Stimulated activated CD4-positive, alpha-beta T cell treated with anti-CD3 and anti-CD28 coated beads, Interleukin-4, amount 100 ng/mL, for 1 hour (primary cell): ENCODE measurements at regions not wholly inside any gene's neighbourhood (a gene's known extent, or its start where the extent isn't known, plus 50 kb on each side); places are given as distances from the start of the nearest gene placed in this dataset.

Experiments used
- DNase-seq: peaks from one replicate; pipeline ENCODE4 v3.0.0-alpha.2; 2020

DNA sequence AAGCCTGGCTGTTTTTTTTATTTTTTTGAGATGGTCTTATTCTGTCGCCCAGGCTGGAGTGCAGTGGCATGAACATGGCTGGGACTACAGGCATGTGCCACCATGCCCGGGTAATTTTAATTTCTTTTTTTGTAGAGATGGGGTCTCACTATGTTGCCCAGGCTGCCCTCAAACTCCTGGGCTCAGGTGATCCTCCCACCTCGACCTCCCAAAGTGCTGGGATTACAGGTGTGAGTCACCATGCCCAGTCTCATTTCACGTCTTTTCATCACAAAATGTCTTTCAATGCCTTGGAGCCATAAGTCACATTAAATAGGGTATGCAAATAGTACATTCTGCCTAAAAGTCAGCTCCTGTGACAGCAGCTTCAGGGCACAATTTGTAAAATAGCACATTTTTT is 52.8 kb downstream of the SOX2 start:
- DNase-seq, result no peak

DNA sequence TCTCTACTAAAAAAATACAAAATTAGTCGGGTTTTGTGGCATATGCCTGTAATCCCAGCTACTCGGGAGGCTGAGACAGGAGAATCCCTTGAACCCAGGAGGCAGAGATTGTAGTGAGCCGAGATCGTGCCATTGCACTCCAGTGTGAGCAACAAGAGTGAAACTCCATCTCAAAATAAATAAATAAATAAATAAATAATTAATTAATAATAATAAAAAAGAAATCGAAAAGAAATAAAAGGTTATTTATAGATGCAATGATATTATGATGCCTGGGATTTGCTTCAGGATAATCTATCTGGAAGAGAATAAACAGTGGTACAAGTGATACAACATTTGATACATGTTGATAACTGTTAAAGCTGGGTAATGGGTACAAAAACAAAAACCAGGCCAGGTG is 58.6 kb downstream of the SOX2 start:
- no peak for DNase-seq

DNA sequence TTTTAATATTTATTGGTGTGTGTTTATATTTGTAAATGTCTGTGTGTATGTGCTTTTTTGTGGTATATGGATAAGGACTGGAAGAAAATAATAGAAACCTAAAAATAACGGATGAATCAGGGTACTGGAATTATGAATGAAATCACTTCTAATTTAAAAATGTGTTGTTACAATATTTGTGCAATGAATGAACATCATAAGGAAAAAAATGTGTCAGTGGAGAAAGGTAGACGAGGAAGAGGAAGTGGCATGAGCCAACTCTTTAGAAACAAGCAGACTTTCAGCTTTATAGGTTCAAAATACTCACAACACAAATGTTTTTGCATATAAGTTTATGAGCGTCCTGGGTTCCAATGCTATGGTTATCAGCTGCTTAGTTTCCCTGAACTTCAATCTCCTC is 59.4 kb downstream of the SOX2 start:
- DNase-seq, result no peak

DNA sequence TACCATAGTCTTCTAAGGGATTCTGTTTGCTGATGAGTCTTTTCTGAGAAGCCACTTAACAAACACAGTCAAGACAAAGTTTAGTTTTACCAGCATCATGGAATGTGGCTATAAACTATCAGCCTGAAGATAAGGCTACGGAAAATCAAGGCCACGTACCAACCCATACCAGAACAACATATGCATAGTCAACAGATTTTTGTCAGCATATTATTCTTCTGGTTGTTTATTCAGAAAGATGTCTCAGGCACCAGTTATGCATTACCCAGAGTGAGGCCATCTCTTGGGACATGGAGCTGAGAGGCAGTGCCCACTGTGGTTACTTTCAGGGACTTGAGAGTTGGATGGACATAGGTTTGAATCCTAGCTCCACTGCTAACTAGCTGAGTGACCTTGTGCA is 60.4 kb downstream of the SOX2 start:
- DNase-seq, result no peak

DNA sequence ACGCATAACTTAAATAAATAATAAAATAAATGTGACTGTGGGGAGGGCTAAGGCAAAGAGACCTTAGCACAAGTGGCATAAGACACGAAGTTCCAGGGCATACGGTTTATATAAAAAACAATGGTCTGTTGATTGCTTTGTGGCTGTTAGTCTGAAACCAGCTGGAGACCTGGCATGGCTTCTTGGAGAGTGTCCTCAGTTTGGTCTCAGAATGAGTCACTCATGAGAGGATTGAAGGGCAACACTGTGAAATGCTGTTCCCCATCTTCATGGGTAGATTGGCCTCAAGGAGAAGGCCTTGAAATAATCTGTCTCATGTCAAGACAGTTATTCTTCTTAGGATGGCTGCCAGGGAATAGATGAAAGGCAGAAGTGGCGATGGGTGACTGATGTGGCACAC is 62.2 kb downstream of the SOX2 start:
- no peak for DNase-seq

DNA sequence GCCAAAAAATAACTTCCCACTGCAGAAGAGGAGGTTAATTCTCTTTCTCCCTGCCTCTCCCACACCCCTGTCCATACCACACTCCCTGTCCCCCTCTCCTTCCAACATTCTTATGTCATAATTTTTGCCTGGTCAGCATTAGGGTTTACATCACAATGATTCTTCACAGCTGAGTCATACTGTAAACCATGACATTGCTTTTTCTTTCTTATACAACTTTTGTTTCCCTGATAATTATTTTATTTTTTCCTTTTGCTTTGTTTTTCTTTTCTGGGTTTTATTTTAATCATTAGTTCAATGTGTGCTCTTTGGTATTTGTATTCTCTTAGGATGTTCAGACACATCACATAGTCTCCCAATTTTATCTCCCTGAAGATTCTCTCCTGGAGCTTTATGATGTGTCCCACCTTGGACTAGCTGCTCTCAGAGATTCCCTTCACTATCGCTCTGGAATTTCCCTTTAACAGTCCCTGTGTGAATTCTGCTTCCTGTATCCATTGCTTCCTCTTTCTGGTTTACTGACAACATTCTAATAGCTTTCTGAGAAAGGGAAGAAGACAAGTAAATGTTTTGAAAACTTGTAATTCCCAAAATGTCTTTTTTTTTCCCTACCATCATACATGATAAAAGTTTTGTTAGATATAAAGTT is 70.7 kb downstream of the SOX2 start:
- no peak for DNase-seq

DNA sequence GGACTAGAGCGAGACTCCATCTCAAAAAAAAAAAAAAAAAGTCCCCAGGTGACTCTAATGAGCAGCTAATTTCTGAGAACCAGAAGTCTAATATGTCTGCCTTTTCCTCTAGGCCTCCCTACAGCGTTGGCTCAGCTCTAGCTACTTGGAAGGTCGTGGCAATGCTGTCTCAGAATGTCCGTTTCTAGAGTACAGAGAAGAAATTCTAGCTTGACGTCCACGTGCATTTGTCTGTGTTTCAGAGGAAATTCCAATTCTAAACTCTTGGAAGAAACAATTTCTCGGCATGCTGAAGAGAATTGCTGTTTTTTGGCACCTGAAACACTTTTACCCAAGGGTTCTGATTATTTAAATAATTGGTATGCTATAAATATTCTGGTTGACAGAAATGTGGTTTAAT is 78.8 kb downstream of the SOX2 start:
- no peak for DNase-seq

DNA sequence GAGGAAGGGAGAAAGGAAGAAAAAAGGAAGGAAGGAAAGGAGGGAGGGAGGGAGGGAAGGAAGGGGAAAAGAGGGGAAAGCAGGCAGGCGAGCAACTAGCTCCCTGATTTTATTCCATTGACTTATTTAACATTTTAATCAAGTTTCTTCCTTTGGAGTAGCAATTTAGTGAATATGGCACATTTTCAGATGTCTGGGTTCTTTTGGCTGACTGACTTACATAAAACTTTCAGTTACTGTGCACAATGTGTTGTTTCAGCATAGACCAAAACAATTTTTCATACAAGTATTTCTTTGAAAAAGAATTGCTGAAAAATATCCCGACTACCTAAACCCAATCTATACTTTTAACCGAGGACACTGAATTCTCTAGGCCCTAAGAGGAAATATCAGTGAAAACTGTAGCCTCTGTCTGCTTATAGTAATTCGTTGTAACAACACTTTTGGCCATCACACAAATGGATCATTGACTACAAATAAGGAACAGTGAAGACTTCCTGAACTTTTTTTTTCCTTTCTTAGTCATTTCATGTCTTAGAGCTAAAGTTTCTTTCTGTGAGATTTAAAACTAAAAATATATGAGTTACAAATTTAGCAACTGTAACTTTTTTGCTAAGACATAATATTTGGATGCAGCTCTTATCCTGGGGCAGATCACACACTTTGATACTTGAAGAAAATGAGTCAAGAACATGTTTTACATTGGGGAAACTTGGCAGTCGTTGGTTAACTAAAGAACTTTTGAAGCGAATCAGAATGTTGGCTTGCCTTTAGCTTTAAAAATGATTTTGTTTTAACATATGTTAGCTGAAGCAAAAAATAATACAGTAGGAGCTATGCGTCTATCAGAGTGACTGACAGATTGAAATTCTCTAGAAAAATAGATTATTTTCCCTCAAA is 79.6 kb downstream of the SOX2 start:
- DNase-seq, result no peak

DNA sequence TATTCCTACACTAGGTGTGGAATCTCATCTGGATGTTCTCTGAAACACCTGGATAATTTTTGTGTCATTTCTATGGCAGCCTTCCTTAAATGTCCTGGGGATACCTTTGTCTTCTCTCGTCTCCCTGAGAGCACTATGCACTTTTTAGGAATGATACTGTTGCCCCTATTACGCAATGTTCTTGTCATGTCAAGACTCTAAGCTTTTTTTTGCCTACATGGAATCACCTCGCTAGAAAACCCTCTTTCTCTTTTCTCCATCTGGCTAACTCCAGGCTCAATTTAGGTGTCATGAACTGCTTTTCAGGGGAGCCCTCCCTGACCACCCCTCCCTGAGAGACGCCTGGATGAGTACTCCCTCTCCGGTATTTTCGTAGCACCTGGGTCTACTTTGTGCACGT is 81.3 kb downstream of the SOX2 start:
- no peak for DNase-seq

DNA sequence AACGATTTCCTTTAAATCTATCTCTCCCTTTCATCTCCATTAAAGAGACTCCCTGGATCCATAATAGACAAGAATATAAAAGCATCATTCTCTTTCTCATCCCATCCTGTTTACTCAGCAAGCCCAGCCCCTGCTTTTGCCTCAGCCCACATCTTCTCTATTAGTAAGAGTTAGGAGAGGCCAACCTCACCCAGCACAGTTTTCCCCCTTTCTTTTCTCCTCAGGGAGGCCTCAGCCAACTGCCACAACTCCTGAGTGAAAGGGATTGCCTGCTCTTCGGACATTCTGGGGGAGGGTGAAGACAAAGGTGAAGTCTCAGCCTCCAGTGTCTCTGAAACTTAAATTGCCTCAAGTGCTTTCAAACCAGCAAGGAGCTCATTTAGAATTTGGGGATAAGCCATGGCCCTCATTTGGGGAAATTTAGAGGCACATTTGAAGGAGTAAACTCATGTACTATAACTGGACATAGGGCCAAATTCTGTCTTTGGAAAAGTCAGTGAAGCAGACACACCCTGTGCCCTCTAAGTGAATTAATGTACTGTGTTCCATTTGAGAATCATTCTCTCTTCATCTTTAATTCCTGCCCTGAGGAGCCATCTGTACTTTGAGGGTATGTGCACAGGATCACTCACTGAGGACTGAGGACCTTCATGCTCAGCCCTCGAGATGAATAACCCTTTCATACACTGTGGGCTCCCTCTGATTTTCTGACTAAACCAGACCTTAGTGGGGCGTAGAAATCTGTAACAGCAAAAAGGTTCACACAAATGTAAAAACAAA is 82.5 kb downstream of the SOX2 start:
- no peak for DNase-seq

DNA sequence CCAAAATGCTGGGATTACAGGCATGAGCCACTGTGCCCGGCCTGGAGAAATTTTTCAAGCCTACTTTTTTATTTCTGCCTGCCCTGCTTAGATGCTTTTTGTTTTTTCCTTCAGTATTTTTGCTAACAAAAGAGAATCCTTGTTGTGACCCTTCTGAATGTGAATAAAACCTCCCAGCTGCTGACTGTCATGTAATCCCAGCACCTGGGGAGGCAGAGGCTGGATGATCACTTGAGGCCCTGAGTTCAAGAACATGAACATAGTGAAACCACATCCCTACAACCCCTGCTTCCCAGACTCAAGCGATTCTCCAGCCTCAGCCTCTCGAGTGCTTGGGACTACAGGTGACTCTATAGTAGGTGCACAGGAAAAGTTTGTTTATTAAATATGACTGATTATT is 84.9 kb downstream of the SOX2 start:
- no peak for DNase-seq

DNA sequence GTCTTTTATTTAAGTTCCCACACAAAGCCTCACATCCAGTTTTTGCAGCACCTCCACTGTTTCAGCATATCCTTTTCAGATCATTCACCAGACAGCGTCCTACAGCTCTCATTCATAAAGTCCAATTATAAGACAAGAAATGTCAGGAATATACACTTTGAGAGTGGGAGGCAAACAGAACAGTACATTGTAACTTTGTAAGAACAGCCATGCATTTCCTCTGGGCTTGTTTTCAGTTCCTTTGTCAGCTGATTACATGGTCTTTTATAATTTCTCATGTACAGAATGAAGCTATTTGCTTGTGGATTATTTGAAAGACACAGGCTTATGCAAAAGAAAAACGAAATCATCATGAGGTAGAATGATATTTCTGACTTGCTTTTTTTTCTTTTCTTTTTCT is 85.7 kb downstream of the SOX2 start:
- no peak for DNase-seq

DNA sequence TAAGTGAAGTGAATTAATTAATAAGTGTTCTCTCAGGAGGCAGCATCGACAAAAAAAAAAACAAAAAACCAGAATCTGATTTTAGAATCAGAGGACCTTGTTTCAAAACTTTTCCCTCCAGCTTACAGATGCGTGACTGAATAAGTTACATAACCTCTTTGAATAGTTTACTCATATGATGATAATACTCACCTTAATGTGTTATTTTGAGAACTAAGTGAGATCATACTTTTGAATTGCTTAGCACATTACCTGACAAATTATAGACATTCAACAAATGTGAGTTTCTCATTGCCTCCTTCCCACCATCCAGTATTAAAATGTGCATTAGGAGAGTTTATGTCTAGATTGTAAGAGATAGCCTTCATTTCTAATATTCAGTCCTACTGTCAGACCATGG is 94.0 kb downstream of the SOX2 start:
- DNase-seq, result no peak

DNA sequence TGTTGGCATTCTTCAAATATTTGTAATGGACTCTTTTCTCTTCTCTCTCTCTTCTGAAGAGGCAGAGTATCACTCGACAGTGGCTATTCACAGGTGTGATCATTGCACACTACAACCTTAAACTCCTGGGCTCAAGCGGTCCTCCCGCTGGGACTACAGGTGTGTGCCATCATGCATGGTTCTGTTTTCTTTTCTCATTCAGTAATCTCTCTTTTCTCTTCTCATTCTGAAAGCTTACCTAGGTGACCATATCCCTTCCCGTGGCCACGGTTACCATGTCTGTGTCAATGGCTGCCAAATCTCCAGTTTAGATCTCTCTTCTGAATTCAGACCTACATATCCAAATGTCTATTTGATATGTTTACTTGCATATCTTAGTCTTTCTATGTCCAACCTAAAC is 96.3 kb downstream of the SOX2 start:
- DNase-seq, result no peak

DNA sequence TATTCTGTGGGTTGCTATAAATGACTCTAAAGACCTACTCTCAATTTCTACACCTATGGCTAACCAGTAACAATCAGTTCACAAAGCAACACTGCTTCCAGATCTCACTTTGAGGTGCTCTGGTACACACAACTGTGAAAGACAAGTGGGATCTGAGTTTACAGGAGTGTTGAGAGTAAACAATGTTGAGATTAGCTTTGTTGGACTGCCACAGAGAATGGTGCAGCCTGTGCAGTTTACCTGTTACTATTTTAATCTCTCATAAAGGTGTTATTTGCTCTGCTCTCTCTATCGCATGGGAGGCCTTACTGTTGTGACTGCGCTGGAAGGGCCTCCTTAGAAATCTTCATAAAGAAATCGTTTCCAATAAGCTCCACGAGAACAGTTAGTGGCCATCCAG is 112.0 kb downstream of the SOX2 start:
- DNase-seq, result no peak

DNA sequence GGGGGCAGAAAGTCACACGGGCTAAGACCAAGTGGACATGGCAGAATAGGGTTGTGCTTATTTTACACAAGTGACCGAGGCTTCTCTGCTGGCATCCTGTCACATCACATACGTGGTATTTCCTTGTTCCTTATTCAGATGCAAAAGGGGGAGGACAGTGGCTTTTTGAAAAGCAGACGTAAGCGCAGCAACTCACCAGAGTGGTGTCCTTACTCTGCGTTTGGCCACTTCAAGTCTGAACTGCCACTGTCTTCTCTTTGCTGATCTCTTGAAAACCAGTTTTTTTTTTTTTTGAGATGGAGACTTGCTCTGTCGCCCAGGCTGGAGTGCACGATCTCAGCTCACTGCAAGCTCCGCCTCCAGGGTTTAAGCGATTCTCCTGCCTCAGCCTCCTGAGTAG is 113.2 kb downstream of the SOX2 start:
- no peak for DNase-seq

DNA sequence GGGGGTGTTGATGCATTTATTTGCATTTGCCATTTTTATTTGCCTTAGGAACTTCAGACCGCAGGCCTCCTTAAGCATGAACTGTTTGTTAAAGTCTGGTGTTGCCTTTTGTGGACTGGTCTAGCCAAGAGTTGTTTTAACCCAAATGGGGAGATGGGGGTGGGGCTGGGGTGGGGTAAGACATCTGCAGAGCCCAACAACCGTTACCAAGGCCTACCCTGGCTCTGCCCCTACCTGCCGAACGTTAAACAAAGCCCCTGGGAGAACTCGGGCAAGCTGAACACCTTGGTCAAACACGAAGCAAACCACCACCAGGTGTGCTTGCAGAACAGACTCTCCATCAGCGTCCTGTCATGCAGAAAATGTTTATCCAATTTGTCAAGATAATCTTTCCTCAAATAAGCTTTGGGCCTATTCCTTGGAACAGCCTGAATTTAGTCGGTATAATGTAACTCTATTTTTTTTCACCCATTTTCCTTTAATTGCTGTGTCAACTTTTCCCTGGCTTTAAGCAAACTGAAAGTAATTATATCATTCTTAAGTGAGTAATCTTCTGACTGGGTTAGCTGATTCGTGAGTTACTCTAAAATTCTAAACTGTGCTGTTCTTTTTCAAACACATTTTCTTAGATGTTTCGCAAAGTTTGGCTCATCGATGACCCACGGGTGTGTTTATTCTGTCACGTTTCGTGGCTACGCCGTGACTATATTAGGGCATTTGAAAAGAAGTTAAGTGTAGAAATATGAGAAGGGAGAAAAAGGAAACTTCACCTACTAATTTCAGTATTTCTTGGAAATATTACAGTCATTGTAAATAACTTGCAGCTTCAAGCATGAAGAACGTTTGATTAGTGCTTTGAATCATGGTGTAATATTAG is 127.6 kb downstream of the SOX2 start:
- DNase-seq, result no peak

DNA sequence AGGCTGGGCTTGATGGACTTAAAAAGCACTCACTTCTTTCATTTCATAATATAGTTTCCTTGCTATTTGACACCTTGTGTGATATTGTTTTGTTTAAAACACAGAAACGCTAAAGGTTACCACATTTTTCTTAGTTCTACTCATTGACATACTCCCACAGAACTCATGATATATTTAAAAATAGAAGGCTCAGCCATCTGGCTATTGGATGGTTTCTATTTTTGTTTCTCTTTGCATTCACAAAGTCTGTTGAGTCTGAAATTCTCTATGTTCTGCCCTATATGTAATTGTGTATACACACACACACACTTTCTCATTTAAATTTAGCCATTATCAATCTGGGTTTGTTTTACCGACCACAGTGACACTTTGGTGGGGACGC is 128.2 kb downstream of the SOX2 start:
- no peak for DNase-seq

DNA sequence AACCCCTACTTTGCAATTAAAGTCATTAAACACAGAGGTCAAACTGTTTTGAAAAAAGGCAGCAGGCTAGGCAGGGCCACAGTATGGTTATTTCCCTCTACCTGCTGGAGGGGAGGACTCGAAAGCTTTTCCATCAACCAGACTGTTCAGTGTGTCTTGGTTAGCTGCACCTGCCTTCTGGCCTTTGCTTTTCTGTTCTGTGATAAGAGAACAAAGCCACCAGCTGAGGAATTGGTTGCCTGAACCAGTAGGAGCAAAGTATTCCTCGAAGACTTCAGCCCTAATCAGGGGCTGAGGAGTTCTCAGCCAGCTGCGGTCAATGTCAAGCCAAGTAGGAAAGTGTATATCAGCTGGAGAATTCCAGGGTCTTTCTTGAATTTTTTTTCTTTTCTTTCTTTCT is 132.5 kb downstream of the SOX2 start:
- DNase-seq, result no peak

DNA sequence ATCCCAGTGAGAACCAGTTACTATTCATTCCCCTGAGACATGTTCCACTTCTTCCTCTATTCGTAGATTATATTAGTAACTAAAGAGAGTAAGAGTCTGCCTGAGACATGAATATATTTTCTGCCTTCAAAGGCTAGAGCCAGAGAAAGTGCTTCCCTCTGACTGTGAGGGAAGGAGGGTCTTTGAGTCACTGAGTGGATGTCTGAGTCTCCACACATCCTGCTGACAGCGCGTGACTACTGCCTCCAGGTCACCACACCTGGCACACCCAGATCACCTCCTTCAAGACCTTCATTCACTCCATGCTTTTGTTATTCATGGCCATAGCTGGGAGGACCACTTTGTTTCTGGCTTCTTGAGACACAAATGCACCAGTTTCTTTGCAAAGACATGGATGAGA is 135.6 kb downstream of the SOX2 start:
- DNase-seq, result no peak

DNA sequence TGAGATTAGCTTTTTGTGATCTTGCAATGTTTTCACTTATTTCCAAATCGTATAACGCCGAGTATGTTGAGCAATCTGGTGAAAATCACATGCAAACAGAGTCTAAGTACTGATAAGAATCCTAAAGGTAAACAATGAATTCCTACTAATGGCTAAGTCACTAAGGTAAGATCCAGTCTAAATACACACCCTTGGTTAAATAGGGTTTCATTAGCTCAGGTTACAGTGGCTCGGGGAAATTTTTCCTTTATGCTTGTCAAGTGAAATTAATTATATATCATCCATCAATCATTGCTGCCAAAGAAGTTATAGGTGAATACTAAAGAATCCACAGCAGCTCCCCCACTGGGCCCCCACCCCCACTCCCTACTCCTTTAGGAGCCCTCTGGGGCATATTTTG is 139.3 kb downstream of the SOX2 start:
- no peak for DNase-seq

DNA sequence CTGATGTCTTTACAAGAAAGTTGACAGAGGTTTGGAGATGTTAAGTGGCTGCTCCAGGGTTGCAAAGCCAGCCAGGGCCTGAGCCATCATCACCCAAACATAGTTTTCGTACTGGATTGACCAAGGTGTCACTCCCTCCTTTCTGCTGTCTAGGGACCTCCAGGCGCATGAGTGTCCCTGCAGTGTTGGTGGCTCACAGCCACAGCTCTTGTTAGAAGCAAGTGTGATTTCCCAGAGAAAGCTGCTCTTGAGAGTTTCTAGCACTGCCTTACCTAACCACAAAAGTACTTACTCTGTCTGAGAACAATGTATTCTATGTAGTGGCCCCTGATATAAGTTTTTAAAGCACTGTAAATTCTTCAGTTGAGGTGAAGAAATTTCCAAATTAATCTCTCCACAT is 144.1 kb downstream of the SOX2 start:
- no peak for DNase-seq

DNA sequence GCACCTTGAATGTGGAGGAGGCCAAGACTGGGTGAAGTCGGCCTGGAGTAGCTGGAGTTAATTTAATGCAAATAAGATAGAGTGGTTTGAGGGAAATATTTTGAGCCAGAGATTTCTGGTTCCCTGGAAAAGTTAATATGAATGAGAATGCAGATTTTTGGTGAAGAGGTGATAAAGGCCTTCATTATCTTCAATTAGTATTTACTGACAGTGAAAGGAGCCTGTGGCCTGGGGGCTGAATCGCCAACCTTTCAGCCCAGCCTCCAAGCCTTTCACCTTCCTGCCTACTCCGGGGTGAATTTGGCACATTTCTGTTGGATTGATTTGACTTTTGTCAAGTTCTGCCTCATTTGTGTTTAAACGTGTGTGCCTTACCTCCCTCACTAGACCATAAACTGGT is 147.8 kb downstream of the SOX2 start:
- no peak for DNase-seq
